Hepatocyte (in vitro differentiated cells): ENCODE measurements at regions not wholly inside any gene's neighbourhood (a gene's known extent, or its start where the extent isn't known, plus 50 kb on each side); places are given as distances from the start of the nearest gene placed in this dataset.

ENCODE experiments used
- CTCF ChIP-seq: fragments of 200-600 bp; sonication (generic); IDR thresholded peaks from 2 replicates; pipeline ENCODE4 v1.5.1; 2016; ENCODE audit warnings: antibody characterized with exemption, mild to moderate bottlenecking; ENCODE audit not compliant: poor library complexity
- EZH2 ChIP-seq: fragments of 200-600 bp; sonication (generic); IDR thresholded peaks from 2 replicates; pipeline ENCODE4 v1.6.1; 2016; ENCODE audit warnings: antibody characterized with exemption, mild to moderate bottlenecking, borderline replicate concordance
- EZH2phosphoT487 ChIP-seq: fragments of 200-600 bp; sonication (generic); IDR thresholded peaks from one replicate; pipeline ENCODE4 v1.6.1; 2018; ENCODE audit warnings: antibody characterized with exemption, mild to moderate bottlenecking, low read depth, moderate library complexity; ENCODE audit not compliant: unreplicated experiment, severe bottlenecking

GRCh38 chr15:38687340-38687739 is 122.7 kb upstream of the RASGRP1 start:
- TF ChIP-seq CTCF (no peak), EZH2phosphoT487 (no peak), EZH2 (no peak)
